SKM-1 treated with dmso at 0.1 percent for 144 hours (cell line): ENCODE measurements at regions not wholly inside any gene's neighbourhood (a gene's known extent, or its start where the extent isn't known, plus 50 kb on each side); places are given as distances from the start of the nearest gene placed in this dataset.
A peak's percentile ranks its signal among the peaks of the same experiment; 100 is the strongest.

ENCODE experiments used
- DNase-seq: peaks from one replicate; lab custom pipeline; 2025; ENCODE audit not compliant: unreplicated experiment; lab: John Stamatoyannopoulos, UW

GRCh38 chr3:115450036-115450435, 173.3 kb upstream of the GAP43 start:
- DNase-seq, result no peak

DNA sequence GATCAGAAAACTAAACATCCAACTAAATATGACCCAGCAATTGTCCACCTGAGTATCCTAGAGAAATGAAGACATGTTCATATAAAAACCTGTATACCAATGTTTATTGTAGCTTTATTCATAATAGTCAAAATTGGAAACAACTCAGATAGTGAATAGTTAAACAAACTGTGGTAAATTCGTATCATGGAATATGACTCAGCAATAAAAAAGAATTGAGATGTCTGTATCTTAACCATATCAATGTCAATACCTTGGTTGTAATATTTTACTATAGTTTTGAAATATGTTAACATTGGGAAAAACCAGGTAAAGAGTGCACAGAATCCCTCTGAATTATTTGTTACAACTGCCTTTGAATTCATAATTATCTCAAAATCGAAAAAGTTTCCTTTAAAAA, 159.3 kb upstream of the GAP43 start:
- DNase-seq, result no peak

- DNase-seq, result peak; percentile 19
Observed at GRCh38 chr3:115469649-115470048, 153.7 kb upstream of the GAP43 start.

GRCh38 chr3:115470254-115470653, 153.1 kb upstream of the GAP43 start:
- DNase-seq, result no peak

- DNase-seq, result no peak
Observed at GRCh38 chr3:115475178-115476041, 147.9 kb upstream of the GAP43 start.

GRCh38 chr3:115476472-115476871, 146.8 kb upstream of the GAP43 start:
- no peak for DNase-seq

DNA sequence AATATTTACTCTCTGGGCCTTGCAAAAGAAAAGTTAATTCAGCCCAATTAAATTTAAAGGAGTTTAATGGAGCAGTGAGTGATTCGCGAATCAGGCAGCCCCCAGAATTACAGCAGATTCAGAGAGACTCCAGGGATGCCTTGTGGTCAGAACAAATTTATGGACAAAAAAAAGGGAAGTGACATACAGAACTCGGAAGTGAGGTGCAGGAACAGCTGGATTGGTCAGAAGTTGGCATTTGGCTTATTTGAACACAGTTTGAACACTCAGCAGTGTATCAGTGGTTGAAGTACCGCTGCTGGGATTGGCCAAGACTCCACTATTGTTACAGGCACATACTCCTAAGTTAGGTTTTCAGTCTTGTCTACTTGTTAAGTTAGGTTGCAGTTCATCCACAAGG, 145.0 kb upstream of the GAP43 start:
- DNase-seq, result no peak

DNA sequence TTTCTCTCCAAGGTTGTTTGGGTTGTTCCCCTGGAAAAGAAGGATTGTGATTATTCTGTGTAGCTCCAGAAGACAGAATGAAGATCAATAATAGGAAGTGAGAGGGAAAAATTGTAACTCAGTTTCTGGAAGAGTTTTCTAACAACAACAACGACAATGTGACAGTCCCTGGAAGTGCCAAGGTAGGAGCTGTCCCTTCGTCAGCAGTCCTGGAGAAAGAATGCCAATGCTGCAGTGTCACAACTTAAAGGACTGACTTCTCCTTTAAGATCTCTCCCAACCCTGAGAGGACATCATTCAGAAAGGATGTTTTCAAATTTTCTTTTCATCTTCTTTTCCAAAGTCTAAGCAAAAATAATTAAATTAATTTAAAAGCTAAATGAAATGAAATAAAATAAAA, 136.4 kb upstream of the GAP43 start:
- DNase-seq, result no peak

- DNase-seq, result no peak
Observed at GRCh38 chr3:115487968-115488367, 135.3 kb upstream of the GAP43 start.

- no peak for DNase-seq
Observed at GRCh38 chr3:115488409-115488808, 134.9 kb upstream of the GAP43 start.

- no peak for DNase-seq
Observed at GRCh38 chr3:115494826-115495225, 128.5 kb upstream of the GAP43 start.

- no peak for DNase-seq
Observed at GRCh38 chr3:115498421-115498820, 124.9 kb upstream of the GAP43 start.

GRCh38 chr3:115498898-115499297, 124.4 kb upstream of the GAP43 start:
- DNase-seq, result no peak

DNA sequence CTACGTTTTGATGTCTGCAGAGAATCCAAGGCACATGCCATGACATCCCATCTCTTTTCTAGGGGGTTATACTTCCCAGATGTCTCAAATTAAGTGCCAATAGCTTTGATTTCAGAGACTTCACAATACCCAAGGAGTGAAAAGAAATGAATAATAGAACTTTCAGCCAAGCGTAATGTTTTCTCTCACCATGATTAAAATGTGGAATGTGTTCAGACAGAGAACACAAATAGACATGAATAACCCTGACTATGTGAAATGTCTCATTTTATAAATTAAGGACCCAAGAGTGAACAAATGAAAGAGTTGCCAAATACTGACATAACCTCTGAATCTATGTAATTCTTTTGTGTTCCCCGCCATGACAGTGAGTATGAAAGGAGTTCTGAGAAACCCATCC, 123.6 kb upstream of the GAP43 start:
- DNase-seq, result no peak

DNA sequence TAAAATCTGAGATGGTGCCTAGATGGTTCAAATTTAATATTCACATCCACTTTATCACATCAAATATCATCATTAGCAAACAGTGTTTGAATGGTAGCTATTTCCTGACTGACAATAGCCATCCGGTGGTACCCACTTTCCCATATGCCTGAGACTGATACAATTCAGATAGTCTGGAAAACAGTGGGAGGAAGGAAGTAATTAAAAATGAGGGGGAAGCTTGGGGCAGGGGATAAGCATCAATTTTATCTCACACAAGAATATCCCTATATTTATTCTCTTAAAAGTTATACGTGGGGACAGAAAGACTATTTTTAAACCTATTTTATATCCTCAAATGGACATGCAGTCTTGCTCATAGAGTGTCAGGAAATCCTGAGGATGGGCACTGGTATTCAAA, 122.5 kb upstream of the GAP43 start:
- no peak for DNase-seq

DNA sequence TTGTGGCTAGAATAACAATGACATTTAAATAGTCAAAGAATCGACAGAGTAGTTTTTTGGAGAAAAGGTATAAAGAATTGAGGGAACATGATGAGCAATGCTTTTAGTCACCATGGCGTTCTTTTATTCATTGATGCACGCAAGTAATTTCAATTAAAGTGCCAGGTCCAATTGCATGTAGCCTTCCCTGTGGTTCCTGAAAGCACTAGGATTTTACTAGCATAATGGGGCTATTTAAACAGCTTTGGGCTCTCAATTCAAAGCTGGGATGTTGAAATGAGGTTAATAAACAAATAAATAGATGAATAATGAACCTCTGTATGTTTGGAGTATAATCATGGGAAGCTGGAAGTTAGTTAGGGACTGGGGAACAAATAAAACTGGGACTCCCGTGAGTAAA, 121.2 kb upstream of the GAP43 start:
- DNase-seq, result no peak

DNA sequence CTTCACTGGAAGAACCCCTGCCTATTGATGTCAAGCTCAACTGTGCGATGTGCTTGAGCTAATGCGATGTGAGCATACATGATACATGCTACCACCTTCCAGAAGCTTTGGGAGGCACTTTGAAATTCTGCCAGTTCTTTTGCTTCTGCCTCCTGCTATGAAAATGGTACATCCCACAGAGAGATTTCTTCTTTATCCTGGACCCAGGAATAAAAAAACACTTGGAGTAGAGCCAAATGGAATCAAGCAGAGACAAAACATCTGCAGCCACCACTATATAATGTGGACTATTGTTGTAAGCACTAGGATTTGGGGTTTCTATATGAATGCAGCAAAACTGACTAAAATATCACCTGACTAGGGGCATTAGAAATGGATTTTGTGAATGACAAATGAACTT, 119.9 kb upstream of the GAP43 start:
- no peak for DNase-seq

- DNase-seq, result no peak
Observed at GRCh38 chr3:115508562-115508961, 114.7 kb upstream of the GAP43 start.

DNA sequence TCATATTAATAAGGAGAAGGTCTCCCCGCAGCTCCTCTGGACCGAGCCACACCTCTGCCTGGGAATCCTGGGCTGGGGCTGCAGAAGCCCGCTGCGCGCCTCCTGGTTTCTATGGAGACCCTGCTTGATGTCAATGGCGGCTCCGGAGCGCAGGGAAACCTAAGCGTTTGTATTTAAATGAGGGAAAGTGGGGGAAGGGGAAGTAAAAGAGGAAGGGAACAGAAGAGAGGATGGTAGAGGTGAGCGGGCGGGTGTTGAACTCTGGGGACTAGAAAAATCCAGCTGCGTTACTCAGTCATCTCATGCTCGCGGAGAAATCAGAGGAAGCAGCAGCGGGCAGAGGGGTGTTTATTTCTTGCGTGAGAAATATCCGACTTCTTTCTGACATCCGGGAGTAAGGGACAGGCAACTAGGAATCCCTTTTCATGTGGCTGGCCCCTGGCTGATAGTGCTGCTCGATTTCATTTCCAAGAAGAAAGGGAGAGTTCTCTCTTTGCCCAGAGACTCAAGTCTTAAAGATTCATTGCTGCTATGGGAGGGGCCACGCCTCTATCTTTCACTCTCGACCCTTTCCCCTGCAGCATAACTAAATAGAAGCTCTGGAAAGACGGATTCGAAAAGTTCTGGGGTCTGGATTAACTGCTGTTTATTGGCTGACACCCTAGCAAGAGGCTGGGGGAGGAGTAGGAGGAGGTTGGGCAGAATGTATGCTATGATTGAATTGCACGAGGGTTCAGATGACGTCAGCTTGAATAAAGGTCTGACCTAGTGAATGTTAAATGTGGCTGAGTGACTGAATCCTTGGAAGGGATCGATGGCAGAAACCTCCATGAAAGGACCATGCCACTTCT, 110.5 kb upstream of the GAP43 start:
- peak; percentile 35 for DNase-seq

- peak; percentile 2 for DNase-seq
Observed at GRCh38 chr3:115513416-115513800, 109.9 kb upstream of the GAP43 start.

DNA sequence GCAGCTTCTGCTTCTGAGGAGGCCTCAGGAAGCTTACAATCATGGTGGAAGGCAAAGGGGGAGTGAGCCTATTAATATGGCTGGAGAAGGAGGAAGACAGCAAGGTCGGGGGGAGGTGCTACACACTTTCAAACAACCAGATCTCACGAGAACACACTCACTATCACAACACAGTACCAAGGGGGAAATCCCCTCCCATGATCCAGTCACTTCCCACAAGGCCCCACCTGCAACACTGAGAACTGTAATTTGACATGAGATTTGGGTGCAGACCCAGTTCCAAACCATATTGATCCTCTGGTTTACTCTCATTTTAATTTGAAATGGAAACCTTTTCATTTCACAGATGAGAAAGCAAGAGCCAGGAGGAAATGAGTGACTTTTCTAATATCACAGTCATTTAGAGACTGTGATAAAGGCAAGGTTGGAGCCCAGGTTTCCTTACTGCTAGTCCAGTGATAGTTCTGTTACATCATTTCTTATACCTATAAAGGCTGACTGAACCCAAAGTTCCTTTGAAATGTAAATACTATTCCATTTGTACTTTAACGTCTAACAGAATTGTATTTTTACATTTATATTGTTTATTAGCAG, 105.8 kb upstream of the GAP43 start:
- DNase-seq, result no peak
